HG03064 (cell line): ENCODE measurements at regions not wholly inside any gene's neighbourhood (a gene's known extent, or its start where the extent isn't known, plus 50 kb on each side); places are given as distances from the start of the nearest gene placed in this dataset.
"Not testable (repeated sequence)": the region's sequence is repeated elsewhere in the genome, so short reads cannot be mapped to it uniquely, and the experiment has no call there.

ENCODE experiments used
- ATAC-seq: cut with Tn5 transposase; IDR thresholded peaks from one replicate; pipeline ENCODE4 v1.9.1; 2021; ENCODE audit warnings: low read depth; ENCODE audit not compliant: unreplicated experiment

DNA sequence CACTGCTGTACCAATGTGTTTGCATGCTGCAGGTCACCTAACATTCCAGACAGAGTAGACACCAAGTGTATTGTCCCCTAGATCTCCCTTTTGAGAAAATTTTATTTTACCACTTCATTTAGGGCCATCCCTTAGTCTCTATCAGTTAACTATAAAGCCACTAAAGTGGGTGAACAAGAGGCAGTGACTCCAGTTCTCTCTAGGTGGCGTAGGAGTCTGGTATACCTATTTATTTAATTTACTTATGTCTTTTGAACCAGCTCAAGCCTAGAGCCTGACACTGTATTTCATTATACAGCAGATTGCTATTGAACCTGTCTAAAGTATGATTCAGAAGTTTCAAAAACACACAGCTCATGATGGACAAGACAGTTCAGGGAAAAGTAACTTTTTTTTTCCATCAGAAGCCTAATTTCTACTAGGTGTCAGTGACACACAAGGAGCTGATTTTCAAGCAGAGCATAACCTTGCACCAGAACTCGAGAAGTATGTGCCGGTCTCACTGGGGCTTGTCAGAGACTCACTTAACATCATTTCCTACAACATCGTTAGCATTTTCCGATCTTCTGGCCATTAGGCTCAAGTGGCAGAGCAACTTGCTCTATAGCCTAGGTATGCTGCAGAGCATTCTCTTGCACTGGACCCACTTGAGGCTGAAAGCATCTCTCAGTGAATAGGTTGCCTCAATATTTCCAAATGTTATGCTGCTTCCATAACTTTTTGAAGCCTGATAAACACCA is 175.4 kb downstream of the CDC14C start:
- ATAC-seq, result no peak

DNA sequence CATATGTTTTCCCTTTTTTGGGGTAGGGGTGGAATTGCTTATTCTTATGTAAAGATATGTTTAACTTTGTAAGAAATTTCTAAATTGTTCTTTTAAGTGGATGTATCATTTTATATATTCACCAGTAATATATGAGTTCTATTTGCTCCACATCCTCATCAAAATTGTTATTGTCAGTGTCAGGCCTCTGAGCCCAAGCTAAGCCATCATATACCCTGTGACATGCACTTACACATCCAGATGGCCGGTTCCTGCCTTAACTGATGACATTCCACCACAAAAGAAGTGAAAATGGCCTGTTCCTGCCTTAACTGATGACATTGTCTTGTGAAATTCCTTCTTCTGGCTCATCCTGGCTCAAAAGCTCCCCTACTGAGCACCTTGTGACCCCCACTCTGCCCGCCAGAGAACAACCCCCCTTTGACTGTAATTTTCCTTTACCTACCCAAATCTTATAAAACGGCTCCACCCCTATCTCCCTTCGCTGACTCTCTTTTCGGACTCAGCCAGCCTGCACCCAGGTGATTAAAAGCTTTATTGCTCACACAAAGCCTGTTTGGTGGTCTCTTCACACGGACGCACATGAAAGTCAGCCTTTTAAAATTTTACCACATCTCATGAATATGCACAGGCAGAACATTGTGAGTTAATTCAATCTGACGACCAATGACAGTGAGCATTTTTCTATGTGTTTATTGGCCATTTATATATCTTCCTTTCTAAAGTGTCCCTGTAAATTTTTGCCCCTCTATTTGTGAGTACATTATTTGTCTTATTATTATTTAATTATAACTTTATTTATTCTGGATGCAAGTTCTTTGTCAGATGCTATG is 176.8 kb downstream of the CDC14C start:
- ATAC-seq, result not testable (repeated sequence)

DNA sequence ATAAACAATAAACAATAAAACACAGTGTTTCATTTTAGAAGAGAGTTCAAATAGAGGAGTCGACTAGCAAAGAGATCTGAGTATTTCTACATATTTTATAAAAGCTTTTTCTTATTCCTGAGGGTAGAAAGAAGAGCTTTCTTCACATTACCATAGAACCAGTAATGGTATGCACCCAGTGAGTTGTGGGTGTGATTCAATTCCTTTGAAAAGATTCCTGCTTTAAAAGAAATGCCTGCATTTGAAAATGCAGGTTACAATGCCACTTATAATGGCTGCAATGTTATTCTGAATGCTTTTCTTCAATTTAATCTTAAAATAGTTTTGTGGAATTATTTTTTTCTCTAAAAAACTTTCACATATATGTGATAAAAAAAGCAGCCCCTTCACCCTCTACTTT is 178.1 kb downstream of the CDC14C start:
- no peak for ATAC-seq

DNA sequence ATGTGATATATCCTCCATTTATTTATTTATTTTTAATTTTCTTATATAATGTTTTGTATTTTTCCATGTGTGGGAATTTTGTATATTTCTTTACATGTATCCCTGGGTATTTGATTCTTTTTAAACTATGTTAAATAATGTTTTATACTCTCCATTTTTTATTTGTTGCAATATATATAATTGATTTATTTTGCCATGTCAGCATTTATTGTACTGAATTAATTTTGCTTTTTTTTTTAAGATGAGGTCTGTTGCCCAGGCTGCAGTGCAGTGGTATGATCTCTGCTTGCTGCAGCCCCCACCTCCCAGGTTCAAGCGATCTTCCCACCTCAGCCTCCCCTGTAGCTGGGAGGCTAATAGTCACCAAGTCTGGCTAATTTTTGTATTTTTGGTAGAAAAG is 187.4 kb downstream of the CDC14C start:
- no peak for ATAC-seq

DNA sequence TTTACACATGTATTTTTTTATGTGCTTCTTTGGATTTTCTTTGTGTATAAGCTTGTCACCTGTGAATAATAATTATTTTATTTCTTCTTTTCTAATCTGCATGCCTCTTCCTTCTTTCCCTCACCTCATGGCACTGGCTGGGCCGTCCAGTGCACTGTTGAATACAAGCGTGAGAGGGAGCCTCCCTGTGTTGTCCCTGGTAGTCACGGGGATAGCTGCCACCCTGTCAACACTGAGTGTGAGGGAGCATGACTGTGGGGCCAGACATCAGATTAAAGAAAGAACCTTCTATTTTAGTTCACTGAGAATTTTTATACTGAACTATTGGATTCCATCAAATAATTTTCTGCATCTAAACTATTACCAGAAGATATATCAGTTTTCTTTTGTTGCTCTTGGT is 187.9 kb downstream of the CDC14C start:
- ATAC-seq, result no peak

DNA sequence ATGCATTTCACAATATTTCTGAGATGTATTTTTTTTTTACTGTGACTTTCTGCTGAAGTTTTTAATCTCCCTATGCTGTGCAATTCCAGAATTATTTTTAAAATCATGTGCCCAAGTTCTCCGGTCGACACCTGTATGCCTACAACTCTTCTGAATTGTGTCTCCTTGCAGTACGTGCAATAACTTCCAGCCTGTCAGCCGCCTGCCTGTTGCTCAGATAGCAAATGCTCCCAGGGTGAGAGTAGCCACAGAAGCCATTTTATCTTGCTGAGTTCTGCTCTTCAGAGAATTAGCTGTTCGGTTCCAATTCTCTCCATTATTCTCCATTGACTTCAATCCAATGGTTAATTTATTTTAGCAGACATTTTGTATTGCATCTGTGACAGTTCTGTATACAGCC is 188.3 kb downstream of the CDC14C start:
- ATAC-seq, result no peak

DNA sequence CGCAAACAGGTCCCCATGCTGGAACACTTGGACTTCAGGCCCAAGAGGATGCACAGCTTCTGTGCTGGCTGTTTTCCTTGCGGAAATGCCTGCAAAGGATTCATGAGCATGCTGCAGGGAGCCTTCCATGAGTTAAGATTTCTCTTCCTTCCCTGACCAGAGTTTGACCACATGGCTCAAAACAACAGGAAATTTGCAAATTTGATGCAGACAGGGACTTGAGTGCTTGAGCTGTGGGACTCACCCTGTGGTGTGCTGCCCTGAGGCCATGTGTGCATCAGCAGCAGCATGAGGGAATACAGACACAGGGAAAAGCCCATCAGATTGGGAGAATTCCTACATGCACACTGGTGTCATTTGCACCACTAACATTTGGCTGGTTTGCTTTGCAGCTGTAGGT is 195.4 kb downstream of the CDC14C start:
- ATAC-seq, result no peak

DNA sequence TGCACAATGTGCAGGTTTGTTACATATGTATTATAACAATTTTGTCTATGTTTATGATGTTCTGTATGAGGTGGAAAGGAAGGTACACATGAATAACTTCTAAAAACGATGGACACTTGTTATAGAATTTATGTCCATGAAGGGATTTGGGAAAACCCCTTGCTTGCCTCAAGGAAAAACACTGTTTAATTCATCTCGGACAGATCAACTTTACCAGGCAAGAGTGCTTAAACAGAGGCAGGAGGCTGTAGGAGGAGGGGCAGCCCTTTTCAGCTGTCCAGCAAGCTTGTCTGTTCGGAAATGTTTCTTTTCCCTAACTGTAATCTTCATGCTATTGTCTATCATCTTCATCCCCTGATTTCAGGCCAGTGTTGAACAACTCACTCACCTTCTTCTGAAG is 200.9 kb downstream of the CDC14C start:
- no peak for ATAC-seq

DNA sequence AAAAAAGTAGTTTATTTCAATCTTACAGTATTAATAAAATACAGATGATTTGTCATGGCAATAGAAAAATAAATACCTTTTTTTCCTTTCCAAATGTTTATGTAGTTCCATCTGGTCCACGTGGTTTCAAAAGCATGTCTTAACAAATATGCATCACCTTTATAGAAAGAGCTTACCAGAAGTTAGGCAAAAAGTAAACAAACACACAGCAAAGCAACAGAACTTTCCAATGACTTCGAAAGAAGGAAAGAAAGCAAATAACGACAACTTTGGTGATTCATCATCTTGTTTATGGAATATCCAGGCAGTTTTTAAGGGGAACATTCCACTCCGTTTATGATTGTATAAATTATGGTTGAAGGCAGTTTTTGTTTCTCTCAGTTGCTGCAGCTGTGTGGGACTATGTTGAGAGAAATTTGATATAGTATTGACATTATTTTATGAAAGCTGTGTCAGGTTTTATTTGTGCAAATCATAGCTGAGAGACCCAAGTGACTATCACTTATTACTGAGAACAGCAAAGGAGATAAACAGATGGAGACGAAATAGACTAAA is 203.1 kb downstream of the CDC14C start:
- no peak for ATAC-seq

DNA sequence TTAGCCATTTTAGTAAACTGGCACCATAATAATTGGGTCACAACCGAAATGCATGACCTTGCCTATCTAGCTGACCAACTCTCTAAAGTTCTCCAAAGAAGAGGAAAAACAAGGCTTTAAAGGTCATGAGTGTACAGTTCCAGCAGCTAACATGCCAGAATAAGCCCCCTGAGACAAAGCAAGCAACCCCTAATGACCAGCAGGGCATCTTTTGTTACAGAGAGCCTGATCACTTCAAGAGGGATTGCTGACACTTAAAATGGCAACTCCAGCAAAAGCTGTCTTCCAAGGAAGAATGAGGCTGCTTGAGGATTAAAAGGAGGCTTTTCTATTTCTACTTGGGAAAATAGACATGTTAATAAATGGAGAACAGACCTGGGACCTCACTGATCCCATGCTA is 213.6 kb downstream of the CDC14C start:
- ATAC-seq, result no peak

DNA sequence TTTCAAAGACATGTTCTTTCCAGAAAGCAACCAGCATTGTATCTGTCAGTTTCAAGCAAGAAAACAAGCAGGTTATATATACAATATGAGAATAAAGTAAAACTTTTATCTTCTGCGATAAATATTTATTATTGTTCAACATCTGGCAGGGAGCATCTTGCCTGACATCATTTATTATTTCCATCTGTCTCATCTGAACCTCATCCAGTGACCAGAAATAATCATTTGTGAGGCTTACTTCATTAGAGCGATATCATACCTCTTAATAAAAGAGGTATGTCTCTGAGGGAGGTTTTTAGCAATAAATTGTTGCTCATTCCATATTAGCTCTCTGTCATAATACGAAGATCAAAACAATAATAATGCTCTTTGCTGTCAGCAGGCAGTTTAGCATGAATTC is 226.1 kb downstream of the CDC14C start:
- ATAC-seq, result no peak

DNA sequence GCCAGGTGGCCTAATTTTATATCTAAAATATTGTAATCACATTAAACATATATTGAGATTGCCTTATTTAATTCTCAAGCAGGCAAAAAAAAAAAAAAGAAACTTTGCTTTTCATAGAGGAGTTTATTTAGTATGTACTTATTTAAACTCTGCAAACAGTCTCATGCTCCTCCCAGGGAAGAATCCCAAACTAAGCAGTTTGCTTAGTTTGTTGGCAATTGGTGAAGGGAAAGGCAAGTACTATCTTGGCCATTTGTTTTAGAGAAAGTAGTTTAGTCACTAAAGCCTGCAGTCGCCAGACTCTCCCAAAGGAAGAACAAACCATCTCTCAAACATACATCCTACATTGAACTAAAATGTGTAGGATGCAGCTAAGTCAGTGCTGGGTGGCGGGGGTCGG is 226.8 kb downstream of the CDC14C start:
- no peak for ATAC-seq

DNA sequence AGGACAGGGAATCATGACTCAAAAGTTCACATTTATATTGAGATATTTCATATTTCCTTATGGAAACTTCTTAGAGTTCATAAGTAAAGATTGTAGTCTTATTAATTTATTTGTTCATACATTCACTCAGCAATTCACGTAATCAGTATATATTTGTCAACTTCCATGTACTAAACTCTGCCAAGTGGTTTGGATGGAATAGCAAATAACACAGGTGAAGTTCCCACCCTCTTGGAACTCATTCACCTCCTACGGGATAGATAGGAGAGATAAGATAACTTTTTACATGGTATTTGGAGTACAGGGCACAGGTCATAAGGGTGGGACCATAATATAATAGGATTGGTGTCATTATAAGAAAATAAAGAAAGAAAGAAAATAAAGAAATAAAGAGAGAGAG is 234.0 kb downstream of the CDC14C start:
- no peak for ATAC-seq

DNA sequence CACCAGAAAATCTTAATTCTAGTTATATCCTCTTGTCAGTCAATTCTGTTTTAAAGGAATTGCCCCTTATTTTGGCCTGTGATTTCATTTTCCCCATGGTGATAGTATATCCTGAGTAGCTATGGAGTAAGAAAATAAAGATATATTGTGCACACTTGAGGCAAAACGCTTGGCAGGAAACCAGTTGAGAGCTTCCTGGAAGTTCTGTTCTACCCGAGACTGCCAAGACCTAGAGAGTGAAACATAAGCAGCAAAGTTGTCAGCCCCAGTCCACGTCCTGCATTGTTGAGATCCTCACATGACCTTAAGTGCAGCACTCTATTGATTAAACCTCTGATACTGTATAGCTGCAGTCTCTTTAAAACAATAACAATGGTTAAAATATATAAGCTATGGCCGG is 235.2 kb downstream of the CDC14C start:
- ATAC-seq, result no peak

DNA sequence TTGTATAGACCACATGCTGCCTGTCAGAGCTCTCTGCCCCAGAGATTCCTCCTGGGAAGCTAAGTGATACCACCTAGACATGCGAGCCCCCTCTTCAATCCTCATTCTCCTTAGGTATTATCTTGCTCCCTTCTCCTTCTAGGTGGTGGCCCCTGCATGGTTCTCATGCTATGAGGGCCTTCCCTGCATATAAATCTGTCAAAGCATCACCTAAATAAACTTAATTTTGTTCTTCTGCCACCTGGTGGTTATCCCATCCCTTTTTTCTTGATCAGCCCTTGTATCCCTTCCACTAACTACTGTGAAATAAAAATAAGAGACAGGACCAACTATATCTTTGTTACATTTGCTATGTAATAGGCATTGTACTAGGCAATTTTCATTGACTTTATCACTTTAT is 242.1 kb downstream of the CDC14C start:
- ATAC-seq, result no peak

DNA sequence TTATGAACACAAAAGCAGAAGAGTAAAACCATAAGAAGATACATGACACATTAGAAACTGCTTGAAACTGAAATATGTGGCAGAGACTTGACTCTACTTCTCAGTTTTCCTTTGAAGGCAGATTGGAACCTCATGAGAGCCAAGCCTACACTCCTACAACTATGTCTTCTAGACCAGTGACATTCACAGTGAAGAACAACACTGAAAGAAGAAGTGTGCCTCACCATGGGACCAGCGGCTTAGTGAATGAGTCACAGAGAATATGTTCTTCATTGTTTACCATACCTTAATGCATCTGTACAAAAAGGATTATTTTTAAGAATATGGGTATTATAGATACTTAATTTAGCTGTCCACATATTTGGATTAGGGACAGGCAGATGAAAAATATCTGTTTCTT is 248.3 kb downstream of the CDC14C start:
- ATAC-seq, result no peak

DNA sequence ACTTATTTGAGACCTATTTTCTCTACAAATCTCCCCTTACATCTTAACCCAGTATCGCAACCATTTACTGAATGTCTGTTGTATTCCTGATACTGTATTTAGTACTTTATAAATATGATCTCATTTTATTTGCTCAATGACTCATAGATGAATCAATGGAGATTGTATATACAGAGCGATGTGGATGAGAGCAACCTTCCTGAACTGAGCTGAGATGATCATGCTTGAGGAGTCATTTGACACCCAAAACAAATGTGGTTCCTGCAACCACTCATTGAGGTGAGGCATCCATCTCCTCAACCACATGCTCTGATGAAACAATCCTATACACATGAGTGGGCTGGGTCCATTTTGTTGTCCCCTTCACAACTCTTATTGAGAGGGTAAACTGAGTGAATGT is 250.0 kb downstream of the CDC14C start:
- no peak for ATAC-seq

DNA sequence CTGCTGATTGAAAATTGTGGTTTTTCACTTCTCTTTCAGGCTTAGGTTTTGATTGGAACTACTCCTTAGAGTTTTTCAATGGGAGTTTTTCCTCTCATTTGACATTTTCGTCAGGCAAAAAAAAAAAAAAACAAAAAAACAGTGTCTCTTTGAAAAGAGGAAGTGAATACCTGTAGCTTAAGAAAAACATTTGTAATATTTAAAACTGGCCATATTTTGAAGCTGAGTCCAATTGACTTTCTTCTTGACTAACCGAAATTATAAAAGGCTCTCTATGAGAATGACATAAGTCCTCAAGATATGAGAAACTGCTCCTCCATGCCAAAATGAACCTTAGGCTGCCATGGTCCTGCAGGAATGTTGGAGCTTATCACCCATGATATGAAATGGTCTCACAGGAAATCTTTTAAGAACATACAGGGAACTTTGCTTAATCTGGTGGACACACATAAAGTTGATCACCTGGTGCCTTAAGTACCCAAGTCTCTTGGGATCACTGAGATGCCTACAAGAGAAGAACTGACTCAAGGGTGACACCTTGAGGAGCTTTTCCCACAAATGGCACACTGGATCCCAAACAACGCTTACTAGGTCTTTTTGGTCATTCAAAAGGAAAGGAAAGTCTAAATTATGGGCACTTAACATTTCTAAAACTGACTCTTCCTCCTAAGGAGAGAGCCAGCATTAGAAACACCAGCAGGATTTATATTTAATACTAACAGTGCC is 263.4 kb downstream of the CDC14C start:
- ATAC-seq, result no peak

DNA sequence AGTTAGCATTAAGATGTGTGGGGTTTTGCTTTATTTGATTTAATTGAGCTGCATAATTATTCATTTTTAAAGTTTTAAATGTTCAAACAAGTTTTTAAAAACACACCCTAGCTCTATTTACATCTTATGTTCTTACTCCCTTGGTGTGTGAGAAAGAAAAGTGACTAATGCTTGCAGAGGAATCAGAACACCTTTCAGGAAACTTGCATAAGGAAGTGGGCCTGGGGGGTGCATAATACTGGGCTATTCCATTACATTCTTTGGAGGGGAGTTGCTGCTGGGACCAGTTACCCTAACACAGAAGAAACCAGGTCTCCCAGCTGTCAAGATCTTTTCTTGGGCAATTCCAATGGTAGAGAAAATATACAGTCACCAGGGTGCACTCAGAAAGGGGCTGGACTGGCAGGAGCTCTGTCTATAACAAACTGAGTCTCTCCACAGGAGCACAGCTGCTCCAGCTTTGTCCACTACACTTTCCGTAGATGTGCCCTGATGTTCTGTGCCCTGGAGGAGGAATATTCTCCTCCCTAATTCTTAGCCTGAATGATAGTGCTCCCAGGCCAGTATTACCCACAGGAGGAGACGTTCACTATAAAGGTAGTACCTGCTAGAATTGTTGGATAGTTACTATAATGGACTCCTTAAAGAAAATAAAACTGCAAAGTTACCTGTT is 304.2 kb downstream of the CDC14C start:
- no peak for ATAC-seq

DNA sequence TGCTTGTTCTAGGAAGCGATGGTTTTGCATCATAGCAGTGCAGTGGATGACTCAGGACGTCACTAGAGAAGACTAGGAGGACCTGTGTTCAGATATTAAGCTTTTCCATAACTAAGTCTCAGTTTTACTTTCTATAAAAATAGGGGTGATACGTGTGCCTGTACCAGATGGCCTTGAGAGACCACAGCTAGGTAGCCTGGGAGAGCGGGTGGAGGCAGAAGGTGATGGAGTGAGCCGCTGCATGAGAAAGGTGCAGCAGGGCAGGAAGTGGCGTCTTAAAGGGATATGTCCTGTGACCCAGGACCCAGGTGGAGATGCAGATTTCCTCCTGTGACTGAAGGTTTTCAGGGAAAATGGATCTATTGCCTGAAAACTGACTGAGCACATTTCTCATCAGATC is 304.9 kb downstream of the CDC14C start:
- ATAC-seq, result no peak

DNA sequence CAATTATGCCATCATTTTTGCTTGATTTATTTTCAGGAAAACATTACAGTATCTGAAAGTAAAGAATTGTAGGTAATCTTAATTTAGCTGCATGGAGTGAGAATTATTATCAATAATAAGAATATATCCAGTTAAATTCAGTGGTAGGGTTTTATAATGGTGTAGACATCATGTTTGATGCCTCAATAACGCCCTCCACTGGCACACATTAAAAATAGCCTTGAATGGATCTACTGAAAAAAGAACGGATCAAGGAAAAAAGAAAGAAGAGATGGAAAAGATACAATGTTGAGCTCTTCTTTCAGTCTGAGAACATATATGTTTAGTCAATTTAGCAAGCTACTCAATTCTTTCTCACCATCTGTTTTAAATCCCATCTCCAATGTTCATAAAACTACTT is 319.2 kb downstream of the CDC14C start:
- ATAC-seq, result no peak
